Nephron (organoid): ENCODE measurements at regions not wholly inside any gene's neighbourhood (a gene's known extent, or its start where the extent isn't known, plus 50 kb on each side); places are given as distances from the start of the nearest gene placed in this dataset.

Source experiments
- H3K27ac Mint-ChIP-seq, 3 experiments: 2 replicates each; pipeline ENCODE4 v1.8.0; 2020; ENCODE audit warnings: mixed read lengths in 3 of 3, mild to moderate bottlenecking in 2 of 3, moderate library complexity in 1 of 3
- H3K27me3 Mint-ChIP-seq: 2 replicates; pipeline ENCODE4 v1.8.0; 2021; ENCODE audit warnings: low read depth, mild to moderate bottlenecking, moderate library complexity, mixed read lengths
- H3K36me3 Mint-ChIP-seq: 2 replicates; pipeline ENCODE4 v1.8.0; 2020; ENCODE audit warnings: low read depth, mixed read lengths
- H3K4me1 Mint-ChIP-seq: 2 replicates; pipeline ENCODE4 v1.8.0; 2020; ENCODE audit warnings: mixed read lengths
- H3K4me3 Mint-ChIP-seq, 3 experiments: 2 replicates each; pipeline ENCODE4 v1.8.0; 2020; ENCODE audit warnings: mild to moderate bottlenecking in 3 of 3, mixed read lengths in 3 of 3, moderate library complexity in 2 of 3
- H3K9me3 Mint-ChIP-seq: 2 replicates; pipeline ENCODE4 v1.8.0; 2020; ENCODE audit warnings: mixed read lengths
- CTCF ChIP-seq, 3 experiments: fragments of 200-600 bp; sonication (generic); IDR thresholded peaks; one replicate each; pipeline ENCODE4 v1.5.0; 2021; ENCODE audit warnings: antibody characterized with exemption in 3 of 3; ENCODE audit not compliant: unreplicated experiment in 3 of 3

- Mint-ChIP-seq H3K27me3 (peaks cover 4% of the 10 kb centered on the region), H3K27ac (no peak overlapping the region), H3K36me3 (no peaks in the 10 kb centered on the region), H3K4me3 (no peak overlapping the region), H3K4me1 (no peaks in the 10 kb centered on the region), H3K9me3 (no peaks in the 10 kb centered on the region)
- TF ChIP-seq CTCF (IDR thresholded peaks at IDR 0.05; ENCODE audit: unreplicated experiment in 3 of 3): no peak
Observed at GRCh38 chr13:74219566-74219965, 85.4 kb upstream of the KLF12 start.

DNA sequence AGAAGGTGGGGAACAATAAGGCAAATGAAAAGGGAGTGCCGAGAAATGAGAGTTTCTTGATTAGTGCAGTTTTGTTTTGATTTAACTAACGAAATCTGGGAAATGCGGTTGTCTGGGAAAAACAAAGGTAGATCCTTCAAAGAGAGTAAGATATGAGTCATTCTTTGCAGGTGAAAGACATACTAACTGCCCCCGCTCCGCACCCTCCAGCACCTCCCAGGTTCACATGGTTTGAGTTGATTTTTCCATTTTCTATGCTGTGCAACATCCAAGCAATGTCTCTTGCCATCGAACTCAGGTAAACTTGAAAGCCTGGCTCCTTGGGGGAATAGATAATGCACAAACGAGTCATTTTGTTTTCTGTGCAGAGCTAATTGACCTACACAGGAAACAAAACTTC lies 84.1 kb upstream of the KLF12 start:
- no peak overlapping the region for H3K27ac Mint-ChIP-seq
- no peaks in the 10 kb centered on the region for H3K4me1 Mint-ChIP-seq
- no peak for TF ChIP-seq CTCF (IDR thresholded peaks at IDR 0.05; ENCODE audit: unreplicated experiment in 3 of 3)
- no peaks in the 10 kb centered on the region for H3K36me3 Mint-ChIP-seq
- no peak overlapping the region for H3K4me3 Mint-ChIP-seq
- no peaks in the 10 kb centered on the region for H3K9me3 Mint-ChIP-seq
- peaks cover 4% of the 10 kb centered on the region for H3K27me3 Mint-ChIP-seq

DNA sequence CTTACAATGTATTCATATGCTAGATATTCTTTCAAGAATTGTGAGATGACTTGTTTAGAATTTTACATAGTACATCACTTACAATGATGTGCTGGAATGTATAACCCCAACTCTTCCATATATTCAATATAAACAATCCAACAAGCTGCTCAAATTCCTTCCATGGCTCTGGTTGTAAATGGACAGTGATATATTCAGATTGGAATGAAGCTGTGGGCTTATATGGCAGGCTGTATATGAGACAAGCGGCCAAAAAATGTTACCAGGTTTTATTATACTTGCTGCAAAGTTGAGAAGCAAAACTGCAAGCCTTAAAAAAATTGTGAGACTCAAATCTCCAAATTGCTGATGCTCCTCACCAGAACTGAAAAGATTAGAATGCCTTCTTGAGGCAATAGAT lies 83.6 kb upstream of the KLF12 start:
- no peak overlapping the region for H3K27ac Mint-ChIP-seq
- H3K9me3 Mint-ChIP-seq: no peaks in the 10 kb centered on the region
- H3K36me3 Mint-ChIP-seq: no peaks in the 10 kb centered on the region
- no peak overlapping the region for H3K4me3 Mint-ChIP-seq
- no peak for TF ChIP-seq CTCF (IDR thresholded peaks at IDR 0.05; ENCODE audit: unreplicated experiment in 3 of 3)
- H3K4me1 Mint-ChIP-seq: no peaks in the 10 kb centered on the region
- H3K27me3 Mint-ChIP-seq: peaks cover 4% of the 10 kb centered on the region

DNA sequence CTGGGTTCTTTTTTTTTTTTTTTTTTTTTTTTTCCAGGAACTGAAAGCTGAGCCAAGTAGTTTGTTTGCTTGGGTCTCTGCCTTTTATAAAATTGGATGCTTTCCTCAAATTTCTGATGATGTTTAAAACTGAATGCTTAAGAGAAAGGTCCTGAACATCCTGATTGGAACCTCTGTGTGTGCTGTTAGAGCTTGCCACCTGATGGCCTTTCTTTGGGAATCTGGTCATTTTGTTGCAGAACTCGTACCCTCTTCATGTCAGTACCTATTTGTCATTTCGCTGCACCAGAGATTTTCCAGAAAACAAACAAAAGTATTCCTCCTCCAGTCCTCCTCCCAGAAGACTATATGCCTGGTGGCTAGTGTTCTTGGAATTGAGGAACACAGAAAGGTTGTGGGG lies 81.2 kb upstream of the KLF12 start:
- H3K4me1 Mint-ChIP-seq: peaks cover 9% of the 10 kb centered on the region
- no peaks in the 10 kb centered on the region for H3K36me3 Mint-ChIP-seq
- H3K27me3 Mint-ChIP-seq: peaks cover 4% of the 10 kb centered on the region
- H3K27ac Mint-ChIP-seq: no peak overlapping the region
- no peak overlapping the region for H3K4me3 Mint-ChIP-seq
- no peak for TF ChIP-seq CTCF (IDR thresholded peaks at IDR 0.05; ENCODE audit: unreplicated experiment in 3 of 3)
- H3K9me3 Mint-ChIP-seq: no peaks in the 10 kb centered on the region

DNA sequence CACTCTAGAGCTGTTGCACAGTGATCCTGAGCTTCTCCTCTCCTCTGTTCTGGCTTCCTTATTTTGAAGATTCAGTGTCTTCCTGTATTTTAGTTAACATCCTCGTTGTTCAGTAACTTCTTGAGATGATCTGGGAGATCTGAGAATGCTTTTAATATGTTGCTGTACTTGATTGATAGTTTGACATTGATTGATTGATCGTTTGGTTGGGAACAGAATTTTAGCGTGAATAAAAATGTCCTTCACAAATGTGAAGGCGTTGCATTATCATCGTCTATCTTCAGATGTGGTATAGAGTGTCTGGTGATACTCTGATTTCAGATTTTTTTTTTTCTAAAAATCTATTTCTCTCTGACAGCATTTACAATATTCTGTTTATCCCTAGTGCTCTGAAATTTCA lies 80.1 kb upstream of the KLF12 start:
- no peak overlapping the region for H3K4me3 Mint-ChIP-seq
- TF ChIP-seq CTCF (IDR thresholded peaks at IDR 0.05; ENCODE audit: unreplicated experiment in 3 of 3): no peak
- H3K36me3 Mint-ChIP-seq: no peaks in the 10 kb centered on the region
- H3K4me1 Mint-ChIP-seq: peaks cover 11% of the 10 kb centered on the region
- H3K9me3 Mint-ChIP-seq: no peaks in the 10 kb centered on the region
- peaks cover 4% of the 10 kb centered on the region for H3K27me3 Mint-ChIP-seq
- no peak overlapping the region for H3K27ac Mint-ChIP-seq

- Mint-ChIP-seq H3K27me3 (no peaks in the 10 kb centered on the region), H3K9me3 (no peaks in the 10 kb centered on the region), H3K4me1 (peaks cover 11% of the 10 kb centered on the region), H3K36me3 (no peaks in the 10 kb centered on the region), H3K4me3 (no peak overlapping the region), H3K27ac (no peak overlapping the region)
- TF ChIP-seq CTCF (IDR thresholded peaks at IDR 0.05; ENCODE audit: unreplicated experiment in 3 of 3): no peak
Observed at GRCh38 chr13:74210693-74211393, 76.6 kb upstream of the KLF12 start.
